GM13977 (cell line): ENCODE measurements at regions not wholly inside any gene's neighbourhood (a gene's known extent, or its start where the extent isn't known, plus 50 kb on each side); places are given as distances from the start of the nearest gene placed in this dataset.

Source experiments
- DNase-seq: peaks from one replicate; pipeline ENCODE4 v3.0.0; 2012; ENCODE audit warnings: low spot score
- in situ Hi-C: fragments of 300-500 bp; cut with MboI; formaldehyde crosslinking; loops from one replicate; pipeline ENCODE4 v1.12.0; 2022; ENCODE audit warnings: low sequenced_read_pairs, low pct_unique_long_range_greater_than_20kb, mixed read lengths, inconsistent platforms; ENCODE audit not compliant: unreplicated experiment
- TF ChIP-seq, protein P1 (sequence below): IDR thresholded peaks from 2 replicates; pipeline ENCODE4 v1.5.1; 2012; ENCODE audit warnings: mild to moderate bottlenecking, control low read depth; ENCODE audit not compliant: insufficient read depth; ENCODE audit errors: extremely low read depth, missing control alignments

DNA sequence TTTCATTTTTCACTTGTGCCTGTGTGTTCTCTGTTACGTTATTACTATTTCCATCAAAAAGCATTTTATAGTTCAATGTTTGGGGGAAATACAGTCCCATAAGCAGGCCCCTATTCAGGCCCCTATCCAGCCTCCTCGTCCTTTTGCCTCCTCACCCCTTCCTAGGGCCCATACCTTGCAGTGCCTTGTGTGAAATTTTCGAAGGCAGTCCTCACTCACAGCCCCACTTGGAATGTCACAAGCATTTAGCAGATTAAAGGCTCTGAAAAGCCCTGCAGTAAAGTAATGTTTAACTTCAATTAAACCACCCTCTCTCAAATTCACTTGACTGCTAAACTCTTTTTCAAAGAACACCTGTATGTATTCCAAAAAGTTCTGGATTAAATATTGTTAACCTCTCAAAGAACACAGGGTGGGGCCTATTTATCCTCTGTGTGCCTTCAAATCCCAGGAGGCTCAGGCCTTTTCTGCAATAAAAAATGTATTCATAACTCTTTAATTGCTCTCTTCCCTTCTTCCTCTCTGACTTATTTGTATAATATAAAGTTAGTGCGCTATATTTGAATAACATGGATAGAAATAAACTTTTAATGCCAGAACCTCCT is 202.5 kb downstream of the FOXA2 start:
- TF ChIP-seq, protein P1, sequence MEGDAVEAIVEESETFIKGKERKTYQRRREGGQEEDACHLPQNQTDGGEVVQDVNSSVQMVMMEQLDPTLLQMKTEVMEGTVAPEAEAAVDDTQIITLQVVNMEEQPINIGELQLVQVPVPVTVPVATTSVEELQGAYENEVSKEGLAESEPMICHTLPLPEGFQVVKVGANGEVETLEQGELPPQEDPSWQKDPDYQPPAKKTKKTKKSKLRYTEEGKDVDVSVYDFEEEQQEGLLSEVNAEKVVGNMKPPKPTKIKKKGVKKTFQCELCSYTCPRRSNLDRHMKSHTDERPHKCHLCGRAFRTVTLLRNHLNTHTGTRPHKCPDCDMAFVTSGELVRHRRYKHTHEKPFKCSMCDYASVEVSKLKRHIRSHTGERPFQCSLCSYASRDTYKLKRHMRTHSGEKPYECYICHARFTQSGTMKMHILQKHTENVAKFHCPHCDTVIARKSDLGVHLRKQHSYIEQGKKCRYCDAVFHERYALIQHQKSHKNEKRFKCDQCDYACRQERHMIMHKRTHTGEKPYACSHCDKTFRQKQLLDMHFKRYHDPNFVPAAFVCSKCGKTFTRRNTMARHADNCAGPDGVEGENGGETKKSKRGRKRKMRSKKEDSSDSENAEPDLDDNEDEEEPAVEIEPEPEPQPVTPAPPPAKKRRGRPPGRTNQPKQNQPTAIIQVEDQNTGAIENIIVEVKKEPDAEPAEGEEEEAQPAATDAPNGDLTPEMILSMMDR = no peak

GRCh38 chr20:22379472-22379871 is 204.9 kb downstream of the FOXA2 start:
- in situ Hi-C loops = no loop called here
- DNase-seq = no peak
- TF ChIP-seq, protein P1 = no peak

More for the DNA sequence above, 202.5 kb downstream of the FOXA2 start:
- DNase-seq = no peak
- in situ Hi-C loops = no loop called here

DNA sequence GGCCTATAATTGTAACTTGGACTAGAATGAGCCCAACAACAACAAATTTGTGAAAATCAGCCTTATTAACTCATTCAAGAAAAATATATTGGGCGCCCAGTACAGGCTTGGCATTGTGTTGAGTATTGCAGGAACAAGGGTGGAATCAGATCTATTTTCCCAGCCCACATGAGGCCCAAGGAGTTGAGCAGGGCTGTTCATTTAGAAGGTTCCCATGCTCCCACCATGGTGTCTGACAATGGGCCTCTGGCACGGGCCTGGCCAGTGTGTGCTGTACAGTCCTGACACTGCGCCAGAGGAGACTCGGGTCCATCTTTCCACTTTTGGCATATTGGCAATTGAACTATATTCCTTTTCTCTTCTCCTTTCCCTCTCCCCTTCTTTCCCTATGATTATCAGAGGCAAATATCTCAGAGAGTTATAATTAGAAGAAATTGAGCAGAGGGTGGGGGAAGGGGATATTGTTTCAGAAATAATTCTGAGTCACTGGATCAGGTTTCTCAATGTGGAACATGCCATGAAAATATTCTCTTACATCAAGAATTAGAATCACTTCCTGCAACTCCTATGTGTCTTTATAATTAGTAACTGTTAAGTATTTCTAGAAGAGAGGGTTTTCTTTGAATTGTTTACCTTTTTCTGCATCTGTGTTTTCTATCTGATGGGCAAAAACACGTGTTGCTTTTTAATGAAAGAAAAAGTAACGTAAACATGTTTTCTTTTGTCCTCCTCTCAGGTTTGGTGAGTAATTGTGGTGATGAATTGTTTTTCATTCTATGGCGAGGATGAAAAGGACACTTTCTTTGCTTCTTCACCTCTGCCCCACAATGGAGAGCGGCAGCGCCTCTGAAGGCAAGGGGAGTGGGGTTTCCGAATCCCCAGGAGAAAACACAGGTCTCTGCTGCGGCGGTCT is 209.4 kb downstream of the FOXA2 start:
- in situ Hi-C loops = no loop called here
- no peak for DNase-seq
- TF ChIP-seq, protein P1 = no peak

GRCh38 chr20:22374066-22374465 is 210.3 kb downstream of the FOXA2 start:
- TF ChIP-seq, protein P1 = no peak
- no peak for DNase-seq
- in situ Hi-C loops = no loop called here

DNA sequence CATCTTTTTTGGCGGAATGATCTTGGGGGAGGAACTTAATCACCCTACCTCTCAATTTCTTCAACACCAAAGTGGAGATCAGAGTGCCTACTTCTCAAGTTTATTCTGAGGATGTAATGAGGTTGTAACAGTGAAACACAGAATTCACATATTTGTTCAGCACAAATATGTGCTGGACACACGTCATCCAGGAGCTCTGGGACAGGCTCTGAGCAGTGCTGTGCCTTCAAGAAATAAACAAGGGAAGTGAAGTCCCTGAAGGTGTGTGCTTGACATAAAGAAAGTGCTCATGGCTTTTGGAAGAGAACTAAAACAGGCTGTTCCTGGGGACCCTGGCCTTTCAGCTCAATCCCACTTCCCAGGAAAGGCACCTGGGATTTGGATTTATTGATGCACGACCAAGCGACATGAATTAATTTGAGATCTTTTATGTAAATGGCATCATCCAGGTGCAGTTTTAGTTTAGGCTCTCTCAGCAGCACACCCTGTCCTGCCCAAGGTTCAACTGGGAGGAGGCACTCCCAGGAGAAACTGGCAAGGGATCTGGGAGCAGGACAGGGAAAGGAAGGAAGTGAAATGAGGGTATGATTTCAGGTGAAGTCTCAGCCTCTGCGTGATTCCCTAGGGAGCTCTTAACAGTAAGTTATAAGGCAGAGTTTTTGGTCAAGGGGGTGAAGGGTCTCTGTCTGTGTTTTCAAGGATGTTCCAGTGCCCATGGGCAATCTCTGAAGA is 211.0 kb downstream of the FOXA2 start:
- no peak for DNase-seq
- in situ Hi-C loops = no loop called here
- TF ChIP-seq, protein P1 = no peak

GRCh38 chr20:22371843-22372242 is 212.5 kb downstream of the FOXA2 start:
- in situ Hi-C loops = no loop called here
- no peak for DNase-seq
- TF ChIP-seq, protein P1 = no peak
